ENCODE measurements at regions not wholly inside any gene's neighbourhood (a gene's known extent, or its start where the extent isn't known, plus 50 kb on each side); places are given as distances from the start of the nearest gene placed in this dataset.

DNA sequence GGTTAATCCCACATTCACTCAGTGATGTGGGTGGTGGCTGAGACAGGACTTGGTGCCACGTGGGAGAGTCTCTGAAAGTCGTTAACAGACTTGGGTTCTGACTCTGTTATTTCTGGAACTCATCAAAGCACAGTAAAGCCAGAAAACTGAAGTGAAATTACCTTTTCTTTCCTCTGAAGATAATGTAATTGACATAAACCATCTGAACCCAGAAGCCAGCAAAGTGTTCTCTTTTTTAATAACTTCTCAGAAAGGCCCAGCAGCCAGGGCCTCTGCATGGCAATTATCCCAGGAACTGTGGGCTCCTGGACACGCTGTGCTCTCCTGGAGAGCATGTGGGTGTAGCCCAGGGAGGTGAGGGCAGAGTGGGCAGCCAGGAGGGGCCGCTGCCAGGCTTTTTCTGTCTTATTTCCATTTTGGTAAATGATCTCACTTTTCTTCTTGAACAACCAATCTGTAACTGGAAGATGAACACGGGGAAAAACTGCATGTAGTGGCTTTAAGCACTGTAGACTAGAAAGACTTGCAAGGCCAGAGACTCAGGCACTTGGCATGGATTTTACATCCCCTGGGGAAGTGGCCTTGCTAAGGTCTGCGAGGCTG is 444.1 kb upstream of the TMEM132C start:
- TF ChIP-seq, protein P1, sequence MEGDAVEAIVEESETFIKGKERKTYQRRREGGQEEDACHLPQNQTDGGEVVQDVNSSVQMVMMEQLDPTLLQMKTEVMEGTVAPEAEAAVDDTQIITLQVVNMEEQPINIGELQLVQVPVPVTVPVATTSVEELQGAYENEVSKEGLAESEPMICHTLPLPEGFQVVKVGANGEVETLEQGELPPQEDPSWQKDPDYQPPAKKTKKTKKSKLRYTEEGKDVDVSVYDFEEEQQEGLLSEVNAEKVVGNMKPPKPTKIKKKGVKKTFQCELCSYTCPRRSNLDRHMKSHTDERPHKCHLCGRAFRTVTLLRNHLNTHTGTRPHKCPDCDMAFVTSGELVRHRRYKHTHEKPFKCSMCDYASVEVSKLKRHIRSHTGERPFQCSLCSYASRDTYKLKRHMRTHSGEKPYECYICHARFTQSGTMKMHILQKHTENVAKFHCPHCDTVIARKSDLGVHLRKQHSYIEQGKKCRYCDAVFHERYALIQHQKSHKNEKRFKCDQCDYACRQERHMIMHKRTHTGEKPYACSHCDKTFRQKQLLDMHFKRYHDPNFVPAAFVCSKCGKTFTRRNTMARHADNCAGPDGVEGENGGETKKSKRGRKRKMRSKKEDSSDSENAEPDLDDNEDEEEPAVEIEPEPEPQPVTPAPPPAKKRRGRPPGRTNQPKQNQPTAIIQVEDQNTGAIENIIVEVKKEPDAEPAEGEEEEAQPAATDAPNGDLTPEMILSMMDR (IDR thresholded peaks at IDR 0.05; ENCODE audit: low read depth, low read length), result no peak
- TF ChIP-seq, protein P2, sequence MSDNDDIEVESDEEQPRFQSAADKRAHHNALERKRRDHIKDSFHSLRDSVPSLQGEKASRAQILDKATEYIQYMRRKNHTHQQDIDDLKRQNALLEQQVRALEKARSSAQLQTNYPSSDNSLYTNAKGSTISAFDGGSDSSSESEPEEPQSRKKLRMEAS (IDR thresholded peaks at IDR 0.05; ENCODE audit: low read depth, low read length), result no peak
